GM10248 (cell line): ENCODE measurements at regions not wholly inside any gene's neighbourhood (a gene's known extent, or its start where the extent isn't known, plus 50 kb on each side); places are given as distances from the start of the nearest gene placed in this dataset.

Experiments used
- CTCF ChIA-PET: fragments of 300-600 bp; sonication (Branson Sonifier 250); formaldehyde crosslinking; extraction: SDS; loops from one replicate; lab custom pipeline; 2021; ENCODE audit warnings: antibody characterized with exemption; lab: Yijun Ruan, JAX
- POLR2A ChIA-PET: fragments of 350-650 bp; sonication (Branson Sonifier 250); formaldehyde crosslinking; extraction: SDS; loops from one replicate; lab custom pipeline; 2020; ENCODE audit warnings: antibody characterized with exemption; lab: Yijun Ruan, JAX
- DNase-seq: peaks from one replicate; pipeline ENCODE4 v3.0.0; 2012; ENCODE audit errors: extremely low spot score
- CTCF ChIP-seq: IDR thresholded peaks from 2 replicates; pipeline ENCODE4 v1.5.1; 2012; ENCODE audit warnings: mild to moderate bottlenecking, low read depth; ENCODE audit errors: extremely low read depth, missing control alignments, control extremely low read depth

GRCh38 chr22:49010070-49010863 lies 817.4 kb downstream of the BRD1 start:
- no peak for DNase-seq
- ChIA-PET POLR2A (no interaction called here), CTCF (no interaction called here)
- TF ChIP-seq CTCF: no peak

GRCh38 chr22:49009359-49010063 lies 818.2 kb downstream of the BRD1 start:
- CTCF ChIA-PET: no interaction called here
- DNase-seq: no peak
- POLR2A ChIA-PET: no interaction called here
- no peak for TF ChIP-seq CTCF

- TF ChIP-seq CTCF: no peak
Measured at GRCh38 chr22:49008682-49009235, 818.9 kb downstream of the BRD1 start.

GRCh38 chr22:49007013-49007653 lies 820.5 kb downstream of the BRD1 start:
- no peak for TF ChIP-seq CTCF
- ChIA-PET POLR2A (no interaction called here), CTCF (no interaction called here)
- DNase-seq: peak; percentile 16

More at GRCh38 chr22:49008682-49009235, 818.9 kb downstream of the BRD1 start:
- no peak for DNase-seq
- ChIA-PET CTCF (no interaction called here), POLR2A (interaction anchor here (0.6 kb wide), 1 partner anchor 124 kb away, joined by 3 read pairs; no protein-coding TSS in a partner anchor)

- no peak for DNase-seq
- no peak for TF ChIP-seq CTCF
- POLR2A ChIA-PET: no interaction called here
- CTCF ChIA-PET: no interaction called here
Measured at GRCh38 chr22:49006207-49007012, 821.3 kb downstream of the BRD1 start.
